OCI-LY3 (cell line): ENCODE measurements at regions not wholly inside any gene's neighbourhood (a gene's known extent, or its start where the extent isn't known, plus 50 kb on each side); places are given as distances from the start of the nearest gene placed in this dataset.

Experiments used
- H2AFZ ChIP-seq: fragments of 200-600, 300-600 bp; shearing (Covaris generic); 2 replicates; pipeline ENCODE4 v1.6.0; 2014; ENCODE audit warnings: antibody characterized with exemption, low read depth, low read length
- H3K27ac ChIP-seq: fragments of 200-600, 300-600 bp; sonication (generic); 2 replicates; pipeline ENCODE4 v1.5.1; 2014; ENCODE audit warnings: mild to moderate bottlenecking, low read length, moderate library complexity, mixed read lengths
- H3K27me3 ChIP-seq: fragments of 200-600, 300-600 bp; sonication (generic); 2 replicates; pipeline ENCODE4 v1.6.1; 2014; ENCODE audit warnings: low read depth, low read length, mixed read lengths
- H3K36me3 ChIP-seq: fragments of 200-600, 300-600 bp; sonication (generic); replicated peaks from 2 replicates; pipeline ENCODE3; 2014; ENCODE audit warnings: low read depth, low read length, mixed read lengths
- H3K4me1 ChIP-seq: fragments of 300-600, 200-600 bp; sonication (generic); 2 replicates; pipeline ENCODE4 v1.6.1; 2014; ENCODE audit warnings: low read length, mixed read lengths
- H3K4me2 ChIP-seq: fragments of 200-600, 300-600 bp; sonication (generic); 2 replicates; pipeline ENCODE4 v1.6.1; 2014; ENCODE audit warnings: low read length, mixed read lengths
- H3K4me3 ChIP-seq: fragments of 300-600, 200-600 bp; sonication (generic); 2 replicates; pipeline ENCODE4 v1.5.1; 2014; ENCODE audit warnings: antibody characterized with exemption, mild to moderate bottlenecking, low read length, moderate library complexity
- H3K79me2 ChIP-seq: fragments of 300-600, 200-600 bp; shearing (Covaris generic); 2 replicates; pipeline ENCODE4 v1.6.1; 2014; ENCODE audit warnings: mild to moderate bottlenecking, low read length, mixed read lengths
- H3K9ac ChIP-seq: fragments of 300-600, 200-600 bp; shearing (Covaris generic); 2 replicates; pipeline ENCODE4 v1.6.0; 2014; ENCODE audit warnings: mild to moderate bottlenecking, low read length, moderate library complexity
- H3K9me3 ChIP-seq: fragments of 200-600, 300-600 bp; shearing (Covaris generic); 2 replicates; pipeline ENCODE4 v1.6.1; 2014; ENCODE audit warnings: low read length, mixed read lengths; ENCODE audit not compliant: insufficient read depth
- H4K20me1 ChIP-seq: fragments of 200-600, 300-600 bp; sonication (generic); 2 replicates; pipeline ENCODE4 v1.6.1; 2016; ENCODE audit warnings: low read length, mixed read lengths; ENCODE audit not compliant: insufficient read depth
- CTCF ChIP-seq: fragments of 200-600, 300-600 bp; sonication (generic); IDR thresholded peaks from 2 replicates; pipeline ENCODE4 v1.5.1; 2014; ENCODE audit warnings: antibody characterized with exemption, low read length, low read depth
- EZH2phosphoT487 ChIP-seq: fragments of 200-600 bp; shearing (Covaris generic); IDR thresholded peaks from 2 replicates; pipeline ENCODE4 v1.6.1; 2018; ENCODE audit warnings: antibody characterized with exemption, mixed run types, low read depth

DNA sequence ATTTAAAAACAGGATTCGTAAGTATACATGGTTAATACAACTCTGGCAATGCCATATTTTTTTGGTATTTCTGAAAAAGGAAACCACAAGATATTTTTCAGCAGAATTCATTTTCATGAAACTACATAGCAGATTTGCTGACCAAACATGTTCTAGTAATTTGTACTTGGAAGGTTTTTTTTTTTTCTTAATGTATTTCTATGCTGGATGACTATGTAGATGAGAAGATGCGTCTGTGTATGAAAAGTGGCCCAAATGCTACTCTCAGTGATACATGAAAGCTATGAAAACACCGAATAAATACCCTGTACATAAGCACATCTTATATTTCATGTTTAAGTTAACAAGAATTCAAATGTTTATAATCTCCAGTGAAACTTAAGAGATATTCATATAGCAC, 400.9 kb upstream of the CYLC2 start:
- no peaks in the 10 kb centered on the region for H3K79me2 ChIP-seq
- H3K36me3 ChIP-seq = no peaks in the 10 kb centered on the region
- H3K9ac ChIP-seq = no peak overlapping the region
- no peak overlapping the region for H3K4me3 ChIP-seq
- no peaks in the 10 kb centered on the region for H3K9me3 ChIP-seq
- no peak overlapping the region for H3K4me2 ChIP-seq
- H3K27me3 ChIP-seq = no peaks in the 10 kb centered on the region
- TF ChIP-seq CTCF (no peak), EZH2phosphoT487 (no peak)
- no peak overlapping the region for H2AFZ ChIP-seq
- H3K27ac ChIP-seq = no peak overlapping the region
- H3K4me1 ChIP-seq = no peaks in the 10 kb centered on the region
- H4K20me1 ChIP-seq = no peaks in the 10 kb centered on the region

GRCh38 chr9:102587281-102587680, 407.9 kb upstream of the CYLC2 start:
- peaks cover 13% of the 10 kb centered on the region for H3K4me1 ChIP-seq

GRCh38 chr9:102569436-102569835, 425.7 kb upstream of the CYLC2 start:
- Histone ChIP-seq H3K27me3 (no peaks in the 10 kb centered on the region), H3K9ac (no peak overlapping the region)
- TF ChIP-seq CTCF = no peak
- TF ChIP-seq EZH2phosphoT487 = no peak

More at GRCh38 chr9:102587281-102587680, 407.9 kb upstream of the CYLC2 start:
- Histone ChIP-seq H2AFZ (no peak overlapping the region), H4K20me1 (no peaks in the 10 kb centered on the region), H3K4me2 (peak overlapping the region; percentile 25), H3K27me3 (no peaks in the 10 kb centered on the region), H3K79me2 (no peaks in the 10 kb centered on the region), H3K27ac (no peak overlapping the region), H3K36me3 (no peaks in the 10 kb centered on the region), H3K4me3 (no peak overlapping the region), H3K9ac (no peak overlapping the region), H3K9me3 (no peaks in the 10 kb centered on the region)
- TF ChIP-seq CTCF (no peak), EZH2phosphoT487 (no peak)

DNA sequence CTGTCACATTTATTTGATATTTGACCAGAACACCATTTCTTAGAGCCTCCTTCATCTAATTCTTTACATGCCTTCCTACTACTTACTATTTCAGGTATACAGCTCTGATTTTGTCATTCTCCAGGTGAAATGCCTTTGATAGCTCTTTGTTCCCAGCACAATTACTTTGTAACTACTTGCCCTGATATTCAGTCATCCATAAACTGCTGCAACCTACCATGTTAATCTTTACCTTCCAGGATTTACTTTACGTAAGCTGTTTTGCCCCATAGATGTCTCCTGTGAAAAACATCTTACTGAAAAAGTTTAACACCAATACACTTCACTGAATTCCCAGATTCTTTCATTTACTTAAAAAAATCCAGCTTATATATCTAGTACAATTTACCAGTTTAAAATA, 443.8 kb upstream of the CYLC2 start:
- H3K9ac ChIP-seq = no peak overlapping the region
- no peak overlapping the region for H3K27ac ChIP-seq
- H3K4me1 ChIP-seq = no peaks in the 10 kb centered on the region
- H2AFZ ChIP-seq = no peak overlapping the region
- H3K36me3 ChIP-seq = no peaks in the 10 kb centered on the region
- H3K79me2 ChIP-seq = no peaks in the 10 kb centered on the region
- no peaks in the 10 kb centered on the region for H4K20me1 ChIP-seq
- H3K4me3 ChIP-seq = no peak overlapping the region
- TF ChIP-seq CTCF (no peak), EZH2phosphoT487 (no peak)
- H3K27me3 ChIP-seq = no peaks in the 10 kb centered on the region
- H3K4me2 ChIP-seq = no peak overlapping the region
- H3K9me3 ChIP-seq = no peaks in the 10 kb centered on the region

More at GRCh38 chr9:102569436-102569835, 425.7 kb upstream of the CYLC2 start:
- Histone ChIP-seq H2AFZ (no peak overlapping the region), H4K20me1 (no peaks in the 10 kb centered on the region), H3K4me3 (no peak overlapping the region), H3K4me1 (no peaks in the 10 kb centered on the region), H3K27ac (no peak overlapping the region), H3K4me2 (no peak overlapping the region), H3K9me3 (no peaks in the 10 kb centered on the region), H3K79me2 (no peaks in the 10 kb centered on the region), H3K36me3 (no peaks in the 10 kb centered on the region)
